ENCODE measurements at regions not wholly inside any gene's neighbourhood (a gene's known extent, or its start where the extent isn't known, plus 50 kb on each side); places are given as distances from the start of the nearest gene placed in this dataset.

DNA sequence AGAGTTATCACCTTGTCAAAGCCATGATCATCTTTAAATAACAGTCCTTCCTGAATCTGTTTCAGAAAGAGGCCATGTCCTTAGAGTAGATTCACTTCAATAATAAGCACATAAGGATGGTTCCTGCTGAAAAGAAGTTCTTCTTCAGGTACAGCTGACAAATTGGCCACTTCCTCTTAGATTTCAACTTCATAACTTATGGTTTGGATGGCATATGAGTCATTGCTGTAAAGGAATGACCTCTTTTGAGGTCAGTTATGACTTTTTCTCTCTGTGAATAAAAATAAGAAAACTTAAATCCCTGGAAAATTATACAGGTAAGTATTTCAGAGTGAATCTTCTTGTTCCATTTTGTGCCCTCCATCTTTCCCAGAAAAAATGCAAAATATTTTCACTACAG, 555.3 kb upstream of the ZNF462 start:
- CTCF ChIA-PET = no interaction called here
- no peak for DNase-seq (ENCODE audit: low spot score)
- H3K4me3 Mint-ChIP-seq = no peak overlapping the region
- no peak overlapping the region for H3K27ac Mint-ChIP-seq
- H3K9me3 Mint-ChIP-seq = peaks cover 8% of the 10 kb centered on the region
- no peaks in the 10 kb centered on the region for H3K36me3 Mint-ChIP-seq
- POLR2A ChIA-PET = no interaction called here
- H3K4me1 Mint-ChIP-seq = peaks cover 27% of the 10 kb centered on the region
- no peaks in the 10 kb centered on the region for H3K27me3 Mint-ChIP-seq (ENCODE audit: low read depth)
- TF ChIP-seq ZNF138 (CRISPR knock-in tag; conservative IDR thresholded peaks at IDR 0.05) (no peak), NFATC4 (CRISPR knock-in tag; IDR thresholded peaks at IDR 0.05) (no peak), GABPB1 (CRISPR knock-in tag; IDR thresholded peaks at IDR 0.05) (no peak), GTF2I (CRISPR knock-in tag; conservative IDR thresholded peaks at IDR 0.05) (no peak), MXD4 (CRISPR knock-in tag; IDR thresholded peaks at IDR 0.05; ENCODE audit: borderline replicate concordance) (no peak), JUN (CRISPR knock-in tag; IDR thresholded peaks at IDR 0.05) (no peak)
- TF ChIP-seq, protein P1, sequence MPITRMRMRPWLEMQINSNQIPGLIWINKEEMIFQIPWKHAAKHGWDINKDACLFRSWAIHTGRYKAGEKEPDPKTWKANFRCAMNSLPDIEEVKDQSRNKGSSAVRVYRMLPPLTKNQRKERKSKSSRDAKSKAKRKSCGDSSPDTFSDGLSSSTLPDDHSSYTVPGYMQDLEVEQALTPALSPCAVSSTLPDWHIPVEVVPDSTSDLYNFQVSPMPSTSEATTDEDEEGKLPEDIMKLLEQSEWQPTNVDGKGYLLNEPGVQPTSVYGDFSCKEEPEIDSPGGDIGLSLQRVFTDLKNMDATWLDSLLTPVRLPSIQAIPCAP (CRISPR knock-in tag; IDR thresholded peaks at IDR 0.05) = no peak
- TF ChIP-seq, protein P2, sequence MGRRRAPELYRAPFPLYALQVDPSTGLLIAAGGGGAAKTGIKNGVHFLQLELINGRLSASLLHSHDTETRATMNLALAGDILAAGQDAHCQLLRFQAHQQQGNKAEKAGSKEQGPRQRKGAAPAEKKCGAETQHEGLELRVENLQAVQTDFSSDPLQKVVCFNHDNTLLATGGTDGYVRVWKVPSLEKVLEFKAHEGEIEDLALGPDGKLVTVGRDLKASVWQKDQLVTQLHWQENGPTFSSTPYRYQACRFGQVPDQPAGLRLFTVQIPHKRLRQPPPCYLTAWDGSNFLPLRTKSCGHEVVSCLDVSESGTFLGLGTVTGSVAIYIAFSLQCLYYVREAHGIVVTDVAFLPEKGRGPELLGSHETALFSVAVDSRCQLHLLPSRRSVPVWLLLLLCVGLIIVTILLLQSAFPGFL (CRISPR knock-in tag; IDR thresholded peaks at IDR 0.05; ENCODE audit: borderline replicate concordance) = no peak
- TF ChIP-seq, protein P3, sequence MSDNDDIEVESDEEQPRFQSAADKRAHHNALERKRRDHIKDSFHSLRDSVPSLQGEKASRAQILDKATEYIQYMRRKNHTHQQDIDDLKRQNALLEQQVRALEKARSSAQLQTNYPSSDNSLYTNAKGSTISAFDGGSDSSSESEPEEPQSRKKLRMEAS (CRISPR knock-in tag; IDR thresholded peaks at IDR 0.05) = no peak
- ATAC-seq = no peak

DNA sequence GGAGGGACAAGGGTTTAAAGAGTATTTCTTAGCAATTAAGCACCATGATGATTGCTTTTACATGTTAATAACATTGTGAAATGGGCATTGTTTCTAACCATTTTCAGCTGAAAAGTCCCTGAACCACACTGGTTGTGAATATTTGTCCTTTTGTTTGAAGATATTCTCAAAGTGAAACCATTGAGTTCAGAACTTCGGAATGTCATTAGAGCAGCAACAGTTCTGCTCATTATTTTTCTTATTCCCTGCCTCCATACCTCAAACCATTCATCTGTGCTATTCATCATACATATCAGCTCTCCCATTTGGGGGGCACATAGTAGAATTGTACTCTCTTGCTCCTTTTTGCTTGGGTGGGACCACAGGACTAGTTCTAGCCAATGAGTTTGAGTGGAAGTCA, 553.0 kb upstream of the ZNF462 start:
- H3K36me3 Mint-ChIP-seq = no peaks in the 10 kb centered on the region
- POLR2A ChIA-PET = no interaction called here
- peaks cover 11% of the 10 kb centered on the region for H3K9me3 Mint-ChIP-seq
- ATAC-seq (no peak), DNase-seq (ENCODE audit: low spot score) (no peak)
- TF ChIP-seq FOXK1 (CRISPR knock-in tag; IDR thresholded peaks at IDR 0.05) = no peak
- no peak for TF ChIP-seq GTF2I (CRISPR knock-in tag; conservative IDR thresholded peaks at IDR 0.05)
- TF ChIP-seq ZNF317 (CRISPR knock-in tag; IDR thresholded peaks at IDR 0.05; ENCODE audit: borderline replicate concordance, low read depth) = no peak
- no peak for TF ChIP-seq ETV6 (CRISPR knock-in tag; IDR thresholded peaks at IDR 0.05)
- no peak for TF ChIP-seq CREM (CRISPR knock-in tag; IDR thresholded peaks at IDR 0.05)
- TF ChIP-seq, protein P4, sequence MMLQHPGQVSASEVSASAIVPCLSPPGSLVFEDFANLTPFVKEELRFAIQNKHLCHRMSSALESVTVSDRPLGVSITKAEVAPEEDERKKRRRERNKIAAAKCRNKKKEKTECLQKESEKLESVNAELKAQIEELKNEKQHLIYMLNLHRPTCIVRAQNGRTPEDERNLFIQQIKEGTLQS (CRISPR knock-in tag; conservative IDR thresholded peaks at IDR 0.05) = no peak
- no peak for TF ChIP-seq CREB1 (CRISPR knock-in tag; IDR thresholded peaks at IDR 0.05)
- no peak for TF ChIP-seq SMAD3 (CRISPR knock-in tag; IDR thresholded peaks at IDR 0.05; ENCODE audit: borderline replicate concordance)
- no peak for TF ChIP-seq NFYB (CRISPR knock-in tag; conservative IDR thresholded peaks at IDR 0.05; ENCODE audit: low read depth)
- no peak for TF ChIP-seq HMGA2 (CRISPR knock-in tag; IDR thresholded peaks at IDR 0.05)
- TF ChIP-seq NR3C1 (CRISPR knock-in tag; conservative IDR thresholded peaks at IDR 0.05; ENCODE audit: low read depth) = no peak
- TF ChIP-seq RORB (CRISPR knock-in tag; IDR thresholded peaks at IDR 0.05) = no peak
- no peak for TF ChIP-seq ZBTB21 (CRISPR knock-in tag; IDR thresholded peaks at IDR 0.05; ENCODE audit: borderline replicate concordance)
- TF ChIP-seq IRF2 (CRISPR knock-in tag; IDR thresholded peaks at IDR 0.05; ENCODE audit: borderline replicate concordance, low read depth) = no peak
- TF ChIP-seq, protein P5, sequence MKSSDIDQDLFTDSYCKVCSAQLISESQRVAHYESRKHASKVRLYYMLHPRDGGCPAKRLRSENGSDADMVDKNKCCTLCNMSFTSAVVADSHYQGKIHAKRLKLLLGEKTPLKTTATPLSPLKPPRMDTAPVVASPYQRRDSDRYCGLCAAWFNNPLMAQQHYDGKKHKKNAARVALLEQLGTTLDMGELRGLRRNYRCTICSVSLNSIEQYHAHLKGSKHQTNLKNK (CRISPR knock-in tag; IDR thresholded peaks at IDR 0.05) = no peak
- TF ChIP-seq, protein P6, sequence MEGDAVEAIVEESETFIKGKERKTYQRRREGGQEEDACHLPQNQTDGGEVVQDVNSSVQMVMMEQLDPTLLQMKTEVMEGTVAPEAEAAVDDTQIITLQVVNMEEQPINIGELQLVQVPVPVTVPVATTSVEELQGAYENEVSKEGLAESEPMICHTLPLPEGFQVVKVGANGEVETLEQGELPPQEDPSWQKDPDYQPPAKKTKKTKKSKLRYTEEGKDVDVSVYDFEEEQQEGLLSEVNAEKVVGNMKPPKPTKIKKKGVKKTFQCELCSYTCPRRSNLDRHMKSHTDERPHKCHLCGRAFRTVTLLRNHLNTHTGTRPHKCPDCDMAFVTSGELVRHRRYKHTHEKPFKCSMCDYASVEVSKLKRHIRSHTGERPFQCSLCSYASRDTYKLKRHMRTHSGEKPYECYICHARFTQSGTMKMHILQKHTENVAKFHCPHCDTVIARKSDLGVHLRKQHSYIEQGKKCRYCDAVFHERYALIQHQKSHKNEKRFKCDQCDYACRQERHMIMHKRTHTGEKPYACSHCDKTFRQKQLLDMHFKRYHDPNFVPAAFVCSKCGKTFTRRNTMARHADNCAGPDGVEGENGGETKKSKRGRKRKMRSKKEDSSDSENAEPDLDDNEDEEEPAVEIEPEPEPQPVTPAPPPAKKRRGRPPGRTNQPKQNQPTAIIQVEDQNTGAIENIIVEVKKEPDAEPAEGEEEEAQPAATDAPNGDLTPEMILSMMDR (IDR thresholded peaks at IDR 0.05) = no peak
- no peak for TF ChIP-seq EMX1 (CRISPR knock-in tag; IDR thresholded peaks at IDR 0.05)
- H3K27ac Mint-ChIP-seq = no peak overlapping the region
- H3K4me1 Mint-ChIP-seq = peaks cover 23% of the 10 kb centered on the region
- H3K4me3 Mint-ChIP-seq = no peak overlapping the region
- CTCF ChIA-PET = no interaction called here
- H3K27me3 Mint-ChIP-seq (ENCODE audit: low read depth) = no peaks in the 10 kb centered on the region

Measured in WTC11 (cell line).